WTC11 (cell line): ENCODE measurements at regions not wholly inside any gene's neighbourhood (a gene's known extent, or its start where the extent isn't known, plus 50 kb on each side); places are given as distances from the start of the nearest gene placed in this dataset.

Experiments
- ATAC-seq: fragments of 200-7000 bp; cut with Tn5 transposase; 2 replicates; pipeline ENCODE4 v1.10.0; 2021; ENCODE audit warnings: mild to moderate bottlenecking, moderate library complexity
- CTCF ChIA-PET: fragments of 300-600 bp; sonication (Branson Sonifier 250); formaldehyde crosslinking; loops from one replicate; lab custom pipeline; 2021; ENCODE audit warnings: antibody characterized with exemption; lab: Charles Lee
- POLR2A ChIA-PET: fragments of 350-600 bp; sonication (Branson Sonifier 250); formaldehyde crosslinking; loops from one replicate; lab custom pipeline; 2021; ENCODE audit warnings: antibody characterized with exemption; lab: Charles Lee
- DNase-seq: peaks from one replicate; pipeline ENCODE4 v3.0.0; 2021; ENCODE audit warnings: low spot score
- H3K27ac Mint-ChIP-seq: 2 replicates; pipeline ENCODE4 v1.8.0; 2021; ENCODE audit warnings: mixed read lengths
- H3K27me3 Mint-ChIP-seq: 2 replicates; pipeline ENCODE4 v1.8.0; 2021; ENCODE audit warnings: low read depth, mild to moderate bottlenecking, moderate library complexity, mixed read lengths
- H3K36me3 Mint-ChIP-seq: 2 replicates; pipeline ENCODE4 v1.8.0; 2021; ENCODE audit warnings: mixed read lengths
- H3K4me1 Mint-ChIP-seq: 2 replicates; pipeline ENCODE4 v1.8.0; 2022; ENCODE audit warnings: mixed read lengths
- H3K4me3 Mint-ChIP-seq: 2 replicates; pipeline ENCODE4 v1.8.0; 2021; ENCODE audit warnings: mild to moderate bottlenecking, moderate library complexity, mixed read lengths
- H3K9me3 Mint-ChIP-seq: 2 replicates; pipeline ENCODE4 v1.8.0; 2021; ENCODE audit warnings: mixed read lengths
- ETV6 ChIP-seq: sonication (generic); formaldehyde crosslinking; IDR thresholded peaks from 2 replicates; pipeline ENCODE4 v1.8.1; 2022; ENCODE audit warnings: mild to moderate bottlenecking, missing genetic modification reagents
- GTF2I ChIP-seq: fragments of 250-450 bp; sonication (Bioruptor Pico); conservative IDR thresholded peaks from 2 replicates; pipeline ENCODE4 v1.4.0; 2021; ENCODE audit warnings: mild to moderate bottlenecking
- SP1 ChIP-seq: sonication (generic); formaldehyde crosslinking; conservative IDR thresholded peaks from 2 replicates; pipeline ENCODE4 v1.8.1; 2022; ENCODE audit warnings: missing genetic modification reagents
- TEAD4 ChIP-seq: sonication (generic); formaldehyde crosslinking; IDR thresholded peaks from 2 replicates; pipeline ENCODE4 v1.8.0; 2022; ENCODE audit warnings: mild to moderate bottlenecking, missing genetic modification reagents
- ZNF138 ChIP-seq: sonication (generic); formaldehyde crosslinking; conservative IDR thresholded peaks from 2 replicates; pipeline ENCODE4 v1.8.1; 2022; ENCODE audit warnings: mild to moderate bottlenecking, moderate library complexity, missing genetic modification reagents
- ZNF317 ChIP-seq: sonication (generic); formaldehyde crosslinking; IDR thresholded peaks from 2 replicates; pipeline ENCODE4 v1.8.1; 2023; ENCODE audit warnings: low read depth, mild to moderate bottlenecking, moderate library complexity, missing genetic modification reagents, borderline replicate concordance
- TF ChIP-seq, protein P1 (sequence below): sonication (generic); formaldehyde crosslinking; IDR thresholded peaks from 2 replicates; pipeline ENCODE4 v1.8.0; 2023; ENCODE audit warnings: mild to moderate bottlenecking, missing genetic modification reagents
- TF ChIP-seq, protein P2 (sequence below): fragments of 250-450 bp; sonication (Bioruptor Pico); IDR thresholded peaks from 2 replicates; pipeline ENCODE4 v1.9.0; 2021; ENCODE audit warnings: mild to moderate bottlenecking, borderline replicate concordance
- TF ChIP-seq, protein P3 (sequence below): sonication (generic); formaldehyde crosslinking; IDR thresholded peaks from 2 replicates; pipeline ENCODE4 v1.8.0; 2022; ENCODE audit warnings: mild to moderate bottlenecking, missing genetic modification reagents
- TF ChIP-seq, protein P4 (sequence below): sonication (generic); formaldehyde crosslinking; IDR thresholded peaks from 2 replicates; pipeline ENCODE4 v1.8.1; 2023; ENCODE audit warnings: mild to moderate bottlenecking, missing genetic modification reagents, moderate library complexity
- TF ChIP-seq, protein P5 (sequence below): sonication (generic); formaldehyde crosslinking; IDR thresholded peaks from 2 replicates; pipeline ENCODE4 v1.8.1; 2023; ENCODE audit warnings: mild to moderate bottlenecking, missing genetic modification reagents, moderate library complexity
- TF ChIP-seq, protein P6 (sequence below): fragments of 250-450 bp; sonication (Bioruptor Pico); conservative IDR thresholded peaks from 2 replicates; pipeline ENCODE4 v1.9.0; 2021; ENCODE audit warnings: mild to moderate bottlenecking
- TF ChIP-seq, protein P7 (sequence below): fragments of 250-450 bp; sonication (Bioruptor Pico); IDR thresholded peaks from 2 replicates; pipeline ENCODE4 v2.1.2; 2022; ENCODE audit warnings: mild to moderate bottlenecking, moderate library complexity
- TF ChIP-seq, protein P8 (sequence below): fragments of 250-450 bp; sonication (Bioruptor Pico); IDR thresholded peaks from 2 replicates; pipeline ENCODE4 v1.9.0; 2021; ENCODE audit warnings: moderate library complexity, mild to moderate bottlenecking, inconsistent platforms, borderline replicate concordance
- TF ChIP-seq, protein P9 (sequence below): sonication (generic); formaldehyde crosslinking; conservative IDR thresholded peaks from 2 replicates; pipeline ENCODE4 v1.8.1; 2022; ENCODE audit warnings: mild to moderate bottlenecking, missing genetic modification reagents
- TF ChIP-seq, protein P10 (sequence below): sonication (generic); formaldehyde crosslinking; IDR thresholded peaks from 2 replicates; pipeline ENCODE4 v1.8.1; 2022; ENCODE audit warnings: mild to moderate bottlenecking, moderate library complexity, missing genetic modification reagents
- TF ChIP-seq, protein P11 (sequence below): sonication (generic); formaldehyde crosslinking; IDR thresholded peaks from 2 replicates; pipeline ENCODE4 v1.8.0; 2023; ENCODE audit warnings: missing genetic modification reagents

DNA sequence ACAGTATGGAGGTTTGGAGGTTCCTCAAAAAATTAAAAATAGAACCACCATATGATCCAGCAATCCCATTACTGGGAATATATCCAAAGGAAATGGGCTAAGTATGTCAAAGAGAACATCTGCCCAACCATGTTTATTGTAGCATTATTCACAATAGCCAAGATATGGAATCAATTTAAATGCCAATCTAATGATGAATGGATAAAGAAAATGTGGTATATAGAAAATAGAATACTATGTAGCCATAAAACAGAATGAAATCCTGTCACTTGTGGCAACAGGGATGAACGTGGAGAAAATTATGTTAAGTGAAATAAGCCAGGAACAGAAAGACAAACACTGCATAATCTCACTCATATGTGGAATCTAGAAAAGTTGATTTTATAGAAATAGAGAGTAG, 201.7 kb upstream of the AJAP1 start (continued):
- TF ChIP-seq, protein P1, sequence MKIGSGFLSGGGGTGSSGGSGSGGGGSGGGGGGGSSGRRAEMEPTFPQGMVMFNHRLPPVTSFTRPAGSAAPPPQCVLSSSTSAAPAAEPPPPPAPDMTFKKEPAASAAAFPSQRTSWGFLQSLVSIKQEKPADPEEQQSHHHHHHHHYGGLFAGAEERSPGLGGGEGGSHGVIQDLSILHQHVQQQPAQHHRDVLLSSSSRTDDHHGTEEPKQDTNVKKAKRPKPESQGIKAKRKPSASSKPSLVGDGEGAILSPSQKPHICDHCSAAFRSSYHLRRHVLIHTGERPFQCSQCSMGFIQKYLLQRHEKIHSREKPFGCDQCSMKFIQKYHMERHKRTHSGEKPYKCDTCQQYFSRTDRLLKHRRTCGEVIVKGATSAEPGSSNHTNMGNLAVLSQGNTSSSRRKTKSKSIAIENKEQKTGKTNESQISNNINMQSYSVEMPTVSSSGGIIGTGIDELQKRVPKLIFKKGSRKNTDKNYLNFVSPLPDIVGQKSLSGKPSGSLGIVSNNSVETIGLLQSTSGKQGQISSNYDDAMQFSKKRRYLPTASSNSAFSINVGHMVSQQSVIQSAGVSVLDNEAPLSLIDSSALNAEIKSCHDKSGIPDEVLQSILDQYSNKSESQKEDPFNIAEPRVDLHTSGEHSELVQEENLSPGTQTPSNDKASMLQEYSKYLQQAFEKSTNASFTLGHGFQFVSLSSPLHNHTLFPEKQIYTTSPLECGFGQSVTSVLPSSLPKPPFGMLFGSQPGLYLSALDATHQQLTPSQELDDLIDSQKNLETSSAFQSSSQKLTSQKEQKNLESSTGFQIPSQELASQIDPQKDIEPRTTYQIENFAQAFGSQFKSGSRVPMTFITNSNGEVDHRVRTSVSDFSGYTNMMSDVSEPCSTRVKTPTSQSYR (CRISPR knock-in tag) = no peak
- TF ChIP-seq, protein P2, sequence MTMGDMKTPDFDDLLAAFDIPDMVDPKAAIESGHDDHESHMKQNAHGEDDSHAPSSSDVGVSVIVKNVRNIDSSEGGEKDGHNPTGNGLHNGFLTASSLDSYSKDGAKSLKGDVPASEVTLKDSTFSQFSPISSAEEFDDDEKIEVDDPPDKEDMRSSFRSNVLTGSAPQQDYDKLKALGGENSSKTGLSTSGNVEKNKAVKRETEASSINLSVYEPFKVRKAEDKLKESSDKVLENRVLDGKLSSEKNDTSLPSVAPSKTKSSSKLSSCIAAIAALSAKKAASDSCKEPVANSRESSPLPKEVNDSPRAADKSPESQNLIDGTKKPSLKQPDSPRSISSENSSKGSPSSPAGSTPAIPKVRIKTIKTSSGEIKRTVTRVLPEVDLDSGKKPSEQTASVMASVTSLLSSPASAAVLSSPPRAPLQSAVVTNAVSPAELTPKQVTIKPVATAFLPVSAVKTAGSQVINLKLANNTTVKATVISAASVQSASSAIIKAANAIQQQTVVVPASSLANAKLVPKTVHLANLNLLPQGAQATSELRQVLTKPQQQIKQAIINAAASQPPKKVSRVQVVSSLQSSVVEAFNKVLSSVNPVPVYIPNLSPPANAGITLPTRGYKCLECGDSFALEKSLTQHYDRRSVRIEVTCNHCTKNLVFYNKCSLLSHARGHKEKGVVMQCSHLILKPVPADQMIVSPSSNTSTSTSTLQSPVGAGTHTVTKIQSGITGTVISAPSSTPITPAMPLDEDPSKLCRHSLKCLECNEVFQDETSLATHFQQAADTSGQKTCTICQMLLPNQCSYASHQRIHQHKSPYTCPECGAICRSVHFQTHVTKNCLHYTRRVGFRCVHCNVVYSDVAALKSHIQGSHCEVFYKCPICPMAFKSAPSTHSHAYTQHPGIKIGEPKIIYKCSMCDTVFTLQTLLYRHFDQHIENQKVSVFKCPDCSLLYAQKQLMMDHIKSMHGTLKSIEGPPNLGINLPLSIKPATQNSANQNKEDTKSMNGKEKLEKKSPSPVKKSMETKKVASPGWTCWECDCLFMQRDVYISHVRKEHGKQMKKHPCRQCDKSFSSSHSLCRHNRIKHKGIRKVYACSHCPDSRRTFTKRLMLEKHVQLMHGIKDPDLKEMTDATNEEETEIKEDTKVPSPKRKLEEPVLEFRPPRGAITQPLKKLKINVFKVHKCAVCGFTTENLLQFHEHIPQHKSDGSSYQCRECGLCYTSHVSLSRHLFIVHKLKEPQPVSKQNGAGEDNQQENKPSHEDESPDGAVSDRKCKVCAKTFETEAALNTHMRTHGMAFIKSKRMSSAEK (CRISPR knock-in tag) = no peak
- TF ChIP-seq ZNF138 (CRISPR knock-in tag) = no peak

DNA sequence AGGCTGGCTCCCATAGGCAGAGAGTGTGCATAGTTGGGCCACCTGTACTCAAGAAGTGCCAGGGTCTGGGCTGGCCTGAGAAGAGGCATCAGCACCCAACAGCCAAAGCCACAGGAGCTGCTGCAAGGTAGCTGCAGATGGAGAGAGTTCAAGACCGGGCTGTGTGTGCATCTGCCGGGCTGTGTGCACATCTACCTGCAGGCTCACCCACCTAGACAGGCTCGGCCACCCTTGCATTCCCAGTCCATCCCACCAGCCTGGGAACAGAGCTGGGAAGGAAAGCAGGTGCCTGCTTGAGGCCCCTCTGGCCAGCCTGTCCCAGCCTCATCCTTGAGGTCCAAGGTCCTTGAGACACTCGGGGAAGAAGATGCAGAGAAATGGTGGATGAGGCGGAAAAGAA, 194.4 kb upstream of the AJAP1 start:
- H3K4me1 Mint-ChIP-seq = no peaks in the 10 kb centered on the region
- ChIA-PET POLR2A (no interaction called here), CTCF (no interaction called here)
- peaks cover 70% of the 10 kb centered on the region for H3K36me3 Mint-ChIP-seq
- no peak for DNase-seq
- H3K9me3 Mint-ChIP-seq = peaks cover 69% of the 10 kb centered on the region
- H3K27me3 Mint-ChIP-seq = peaks cover 9% of the 10 kb centered on the region
- H3K4me3 Mint-ChIP-seq = no peak overlapping the region
- no peak overlapping the region for H3K27ac Mint-ChIP-seq
- no peak for ATAC-seq
- TF ChIP-seq ETV6 (CRISPR knock-in tag) (no peak), GTF2I (CRISPR knock-in tag) (no peak), ZNF317 (CRISPR knock-in tag) (no peak), SP1 (CRISPR knock-in tag) (no peak), TEAD4 (CRISPR knock-in tag) (no peak)
- TF ChIP-seq, protein P3, sequence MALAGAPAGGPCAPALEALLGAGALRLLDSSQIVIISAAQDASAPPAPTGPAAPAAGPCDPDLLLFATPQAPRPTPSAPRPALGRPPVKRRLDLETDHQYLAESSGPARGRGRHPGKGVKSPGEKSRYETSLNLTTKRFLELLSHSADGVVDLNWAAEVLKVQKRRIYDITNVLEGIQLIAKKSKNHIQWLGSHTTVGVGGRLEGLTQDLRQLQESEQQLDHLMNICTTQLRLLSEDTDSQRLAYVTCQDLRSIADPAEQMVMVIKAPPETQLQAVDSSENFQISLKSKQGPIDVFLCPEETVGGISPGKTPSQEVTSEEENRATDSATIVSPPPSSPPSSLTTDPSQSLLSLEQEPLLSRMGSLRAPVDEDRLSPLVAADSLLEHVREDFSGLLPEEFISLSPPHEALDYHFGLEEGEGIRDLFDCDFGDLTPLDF = no peak
- TF ChIP-seq, protein P4, sequence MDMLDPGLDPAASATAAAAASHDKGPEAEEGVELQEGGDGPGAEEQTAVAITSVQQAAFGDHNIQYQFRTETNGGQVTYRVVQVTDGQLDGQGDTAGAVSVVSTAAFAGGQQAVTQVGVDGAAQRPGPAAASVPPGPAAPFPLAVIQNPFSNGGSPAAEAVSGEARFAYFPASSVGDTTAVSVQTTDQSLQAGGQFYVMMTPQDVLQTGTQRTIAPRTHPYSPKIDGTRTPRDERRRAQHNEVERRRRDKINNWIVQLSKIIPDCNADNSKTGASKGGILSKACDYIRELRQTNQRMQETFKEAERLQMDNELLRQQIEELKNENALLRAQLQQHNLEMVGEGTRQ (CRISPR knock-in tag) = no peak
- TF ChIP-seq, protein P5, sequence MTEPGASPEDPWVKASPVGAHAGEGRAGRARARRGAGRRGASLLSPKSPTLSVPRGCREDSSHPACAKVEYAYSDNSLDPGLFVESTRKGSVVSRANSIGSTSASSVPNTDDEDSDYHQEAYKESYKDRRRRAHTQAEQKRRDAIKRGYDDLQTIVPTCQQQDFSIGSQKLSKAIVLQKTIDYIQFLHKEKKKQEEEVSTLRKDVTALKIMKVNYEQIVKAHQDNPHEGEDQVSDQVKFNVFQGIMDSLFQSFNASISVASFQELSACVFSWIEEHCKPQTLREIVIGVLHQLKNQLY = no peak
- TF ChIP-seq, protein P6, sequence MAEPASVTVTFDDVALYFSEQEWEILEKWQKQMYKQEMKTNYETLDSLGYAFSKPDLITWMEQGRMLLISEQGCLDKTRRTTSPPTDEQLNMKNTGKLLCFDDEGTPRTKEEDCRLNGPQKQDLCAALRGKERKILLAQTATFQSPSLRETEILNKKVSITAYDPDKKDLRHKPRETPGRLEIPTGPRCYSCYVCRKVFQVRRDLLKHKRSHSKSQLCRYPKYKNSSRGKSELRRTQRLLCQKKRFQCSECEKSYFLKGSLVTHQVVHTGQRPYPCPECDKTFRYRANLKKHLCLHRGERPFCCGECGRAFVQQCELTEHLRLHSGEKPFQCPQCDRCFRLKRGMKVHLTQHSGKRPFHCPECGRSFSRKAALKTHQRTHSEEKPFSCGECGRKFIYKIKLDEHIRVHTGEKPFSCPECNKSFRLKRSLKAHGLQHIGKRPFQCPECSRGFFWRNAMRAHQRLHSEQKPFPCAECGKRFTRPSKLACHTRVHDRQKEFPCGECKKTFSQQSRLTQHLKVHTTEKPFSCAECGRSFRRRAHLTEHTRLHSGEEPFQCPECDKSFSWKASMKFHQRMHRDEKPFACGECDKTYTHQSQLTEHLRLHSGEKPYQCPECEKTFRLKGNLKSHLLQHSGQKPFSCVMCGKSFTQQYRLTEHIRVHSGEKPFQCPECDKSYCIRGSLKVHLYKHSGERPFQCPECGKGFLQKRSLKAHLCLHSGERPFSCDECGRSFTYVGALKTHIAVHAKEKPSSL = no peak
- TF ChIP-seq, protein P7, sequence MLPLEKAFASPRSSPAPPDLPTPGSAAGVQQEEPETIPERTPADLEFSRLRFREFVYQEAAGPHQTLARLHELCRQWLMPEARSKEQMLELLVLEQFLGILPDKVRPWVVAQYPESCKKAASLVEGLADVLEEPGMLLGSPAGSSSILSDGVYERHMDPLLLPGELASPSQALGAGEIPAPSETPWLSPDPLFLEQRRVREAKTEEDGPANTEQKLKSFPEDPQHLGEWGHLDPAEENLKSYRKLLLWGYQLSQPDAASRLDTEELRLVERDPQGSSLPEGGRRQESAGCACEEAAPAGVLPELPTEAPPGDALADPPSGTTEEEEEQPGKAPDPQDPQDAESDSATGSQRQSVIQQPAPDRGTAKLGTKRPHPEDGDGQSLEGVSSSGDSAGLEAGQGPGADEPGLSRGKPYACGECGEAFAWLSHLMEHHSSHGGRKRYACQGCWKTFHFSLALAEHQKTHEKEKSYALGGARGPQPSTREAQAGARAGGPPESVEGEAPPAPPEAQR = no peak
- TF ChIP-seq, protein P8, sequence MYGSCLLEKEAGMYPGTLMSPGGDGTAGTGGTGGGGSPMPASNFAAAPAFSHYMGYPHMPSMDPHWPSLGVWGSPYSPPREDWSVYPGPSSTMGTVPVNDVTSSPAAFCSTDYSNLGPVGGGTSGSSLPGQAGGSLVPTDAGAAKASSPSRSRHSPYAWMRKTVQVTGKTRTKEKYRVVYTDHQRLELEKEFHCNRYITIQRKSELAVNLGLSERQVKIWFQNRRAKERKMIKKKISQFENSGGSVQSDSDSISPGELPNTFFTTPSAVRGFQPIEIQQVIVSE (CRISPR knock-in tag) = no peak
- TF ChIP-seq, protein P9, sequence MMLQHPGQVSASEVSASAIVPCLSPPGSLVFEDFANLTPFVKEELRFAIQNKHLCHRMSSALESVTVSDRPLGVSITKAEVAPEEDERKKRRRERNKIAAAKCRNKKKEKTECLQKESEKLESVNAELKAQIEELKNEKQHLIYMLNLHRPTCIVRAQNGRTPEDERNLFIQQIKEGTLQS = no peak
- TF ChIP-seq, protein P10, sequence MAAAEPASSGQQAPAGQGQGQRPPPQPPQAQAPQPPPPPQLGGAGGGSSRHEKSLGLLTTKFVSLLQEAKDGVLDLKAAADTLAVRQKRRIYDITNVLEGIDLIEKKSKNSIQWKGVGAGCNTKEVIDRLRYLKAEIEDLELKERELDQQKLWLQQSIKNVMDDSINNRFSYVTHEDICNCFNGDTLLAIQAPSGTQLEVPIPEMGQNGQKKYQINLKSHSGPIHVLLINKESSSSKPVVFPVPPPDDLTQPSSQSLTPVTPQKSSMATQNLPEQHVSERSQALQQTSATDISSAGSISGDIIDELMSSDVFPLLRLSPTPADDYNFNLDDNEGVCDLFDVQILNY = no peak
- TF ChIP-seq, protein P11, sequence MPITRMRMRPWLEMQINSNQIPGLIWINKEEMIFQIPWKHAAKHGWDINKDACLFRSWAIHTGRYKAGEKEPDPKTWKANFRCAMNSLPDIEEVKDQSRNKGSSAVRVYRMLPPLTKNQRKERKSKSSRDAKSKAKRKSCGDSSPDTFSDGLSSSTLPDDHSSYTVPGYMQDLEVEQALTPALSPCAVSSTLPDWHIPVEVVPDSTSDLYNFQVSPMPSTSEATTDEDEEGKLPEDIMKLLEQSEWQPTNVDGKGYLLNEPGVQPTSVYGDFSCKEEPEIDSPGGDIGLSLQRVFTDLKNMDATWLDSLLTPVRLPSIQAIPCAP (CRISPR knock-in tag) = no peak
